ENCODE measurements at regions not wholly inside any gene's neighbourhood (a gene's known extent, or its start where the extent isn't known, plus 50 kb on each side); places are given as distances from the start of the nearest gene placed in this dataset.

DNA sequence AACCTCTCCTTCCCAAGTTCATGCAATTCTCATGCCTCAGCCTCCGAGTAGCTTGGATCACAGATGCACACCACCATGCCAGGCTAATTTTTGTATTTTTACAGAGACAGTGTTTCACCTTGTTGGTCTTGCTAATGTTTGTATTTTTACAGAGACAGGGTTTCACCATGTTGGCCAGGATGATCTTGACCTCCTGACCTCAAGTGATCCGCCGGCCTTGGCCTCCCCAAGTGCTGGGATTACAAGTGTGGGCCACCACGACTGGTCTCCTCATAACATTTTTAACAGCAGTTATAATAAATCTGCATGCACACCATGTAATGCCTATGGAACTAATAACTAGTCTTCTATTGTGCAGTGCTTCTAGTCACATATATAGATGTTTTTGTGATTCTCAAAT is 123.8 kb upstream of the VKORC1L1 start:
- TF ChIP-seq CTCF (IDR thresholded peaks at IDR 0.05; ENCODE audit: poor library complexity): no peak
- no peak for TF ChIP-seq EZH2phosphoT487 (IDR thresholded peaks at IDR 0.05; ENCODE audit: low read depth, severe bottlenecking, unreplicated experiment)
